Transverse colon (tissue), 4 donors: ENCODE measurements at regions not wholly inside any gene's neighbourhood (a gene's known extent, or its start where the extent isn't known, plus 50 kb on each side); places are given as distances from the start of the nearest gene placed in this dataset.

Experiments
- DNase-seq: peaks from one replicate; pipeline ENCODE4 v3.0.0-alpha.2; 2019
- H3K27ac ChIP-seq, 4 donors: fragments of 200-600 bp; sonication (generic); 2 replicates each; pipeline ENCODE4 v1.5.1; 2016 to 2018; ENCODE audit warnings: inconsistent platforms in 4 of 4
- H3K27me3 ChIP-seq: fragments of 200-600 bp; sonication (generic); 2 replicates; pipeline ENCODE4 v1.5.1; 2017; ENCODE audit warnings: inconsistent platforms
- H3K36me3 ChIP-seq, 4 donors: fragments of 200-600 bp; sonication (generic); 2 replicates each; pipeline ENCODE4 v1.5.1; 2017 to 2019; ENCODE audit warnings: inconsistent platforms in 4 of 4
- H3K4me1 ChIP-seq, 4 donors: fragments of 200-600 bp; sonication (generic); 2 replicates each; pipeline ENCODE4 v1.5.1; 2017 to 2020; ENCODE audit warnings: inconsistent platforms in 4 of 4
- H3K4me3 ChIP-seq, 4 donors: fragments of 200-600 bp; sonication (generic); 1 replicate in 1 of 4; 2 replicates in 3 of 4; pipeline versions ENCODE4 v1.5.1 to v1.6.1; 2017 to 2019; ENCODE audit warnings: inconsistent platforms in 4 of 4
- H3K9me3 ChIP-seq, 2 donors: fragments of 200-600 bp; sonication (generic); 2 replicates each; pipeline ENCODE4 v1.5.1; 2017 to 2019; ENCODE audit warnings: inconsistent platforms in 2 of 2
- EP300 ChIP-seq: sonication (generic); formaldehyde crosslinking; IDR thresholded peaks from one replicate; pipeline ENCODE4 v1.6.1; 2017; ENCODE audit warnings: antibody characterized with exemption, low read depth
- POLR2A ChIP-seq: fragments of 450-650 bp; IDR thresholded peaks from one replicate; pipeline ENCODE4 v1.6.1; 2016; ENCODE audit warnings: antibody characterized with exemption, mild to moderate bottlenecking, moderate library complexity
- POLR2AphosphoS5 ChIP-seq, 3 donors: sonication (generic); formaldehyde crosslinking; IDR thresholded peaks; one replicate each; pipeline ENCODE4 v1.6.1; 2016; ENCODE audit warnings: antibody characterized with exemption in 3 of 3
- WGBS, 2 donors: methylation state at CpG; one replicate each; pipeline ENCODE4 v1.1.5; 2018; ENCODE audit warnings: low coverage in 1 of 2; 5-methylcytosine and 5-hydroxymethylcytosine counted together
- in situ Hi-C, 4 donors: fragments of 200-750 bp; cut with MboI; loops; one replicate each; pipeline versions ENCODE4 v1.15.0 to v1.15.1; 2017; ENCODE audit warnings: low sequenced_read_pairs in 3 of 4, low pct_ligation_motif_present in 1 of 4, low pct_unique_long_range_greater_than_20kb in 1 of 4
- intact Hi-C: fragments of 100-400 bp; cut with DNase I; formaldehyde crosslinking; loops from one replicate; pipeline ENCODE4 v1.15.1; 2023; ENCODE audit warnings: low total_unique reads
- TF ChIP-seq, protein P1 (sequence below), 5 experiments: fragments of 200-600 bp in 3 of 5; fragments of 450-650 bp in 2 of 5; sonication (generic) in 3 of 5; IDR thresholded peaks; 1 replicate in 2 of 5; 2 replicates in 3 of 5; pipeline ENCODE4 v1.5.1; 2016 to 2017; ENCODE audit warnings: antibody characterized with exemption in 5 of 5, inconsistent platforms in 3 of 5, mild to moderate bottlenecking in 2 of 5, moderate library complexity in 1 of 5

DNA sequence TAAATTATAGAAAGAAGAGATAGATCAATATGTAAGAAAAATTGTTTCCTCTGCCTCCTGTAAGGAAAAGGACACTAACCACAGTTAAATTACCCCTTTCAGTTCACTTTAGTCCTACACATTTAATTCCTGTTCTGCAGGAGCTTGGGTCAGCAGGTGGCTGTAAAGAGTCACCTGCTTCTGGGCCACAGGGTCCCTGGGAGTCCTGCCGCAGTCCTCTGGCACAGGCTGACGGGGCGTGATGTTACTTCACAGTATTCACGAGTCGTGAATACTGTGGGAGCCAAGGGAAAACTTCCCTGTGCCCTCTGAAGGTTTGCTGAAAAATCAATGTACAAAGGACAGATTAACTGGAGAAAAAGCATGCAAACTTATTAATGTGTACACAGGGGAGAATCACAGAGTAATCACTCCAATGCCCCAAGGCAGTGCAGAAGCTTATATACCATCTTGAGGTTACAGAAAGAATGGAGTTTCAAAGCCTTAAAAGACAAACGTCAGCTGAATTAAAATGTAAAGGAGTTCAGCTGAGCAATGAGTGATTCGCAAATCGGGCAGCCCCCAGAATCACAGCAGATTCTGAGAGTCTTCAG is 125.8 kb upstream of the TMTC4 start:
- WGBS, 2 donors, result 90 to 92% methylated on average over 3 to 8 of the region's 8 CpGs
- intact Hi-C loops, result no loop called here

DNA sequence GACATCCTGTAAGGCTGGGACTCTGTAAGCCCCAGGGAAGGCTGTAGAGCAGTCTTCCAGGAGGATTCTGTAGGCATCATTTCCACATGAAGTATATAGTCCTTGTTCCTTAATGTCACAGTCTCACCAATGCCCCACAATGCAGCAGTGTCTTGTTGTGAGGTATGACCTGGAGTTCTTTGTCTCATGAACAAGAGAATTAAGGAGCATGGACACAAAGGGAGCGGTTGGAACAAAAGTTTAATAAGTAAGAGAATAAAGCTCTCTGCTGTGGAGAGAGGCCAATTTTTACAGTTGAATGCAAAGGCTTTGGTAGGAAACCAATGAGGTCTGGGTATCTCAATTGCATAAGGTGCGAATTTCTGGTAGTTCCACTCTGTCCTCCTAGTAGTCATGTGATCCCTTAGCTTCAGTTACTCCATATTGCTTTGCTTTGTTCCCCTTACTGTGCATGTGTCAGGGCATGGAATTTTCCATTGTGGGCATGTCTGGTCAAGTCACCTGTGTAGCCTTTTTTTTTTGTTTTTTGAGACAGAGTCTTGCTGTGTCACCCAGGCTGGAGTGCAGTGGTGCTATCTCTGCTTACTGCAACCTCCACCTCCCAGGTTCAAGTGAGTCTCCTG is 124.3 kb upstream of the TMTC4 start:
- intact Hi-C loops (no loop called here), in situ Hi-C loops (no loop called here)
- Histone ChIP-seq H3K9me3 (no peaks in the 10 kb centered on the region), H3K27me3 (no peaks in the 10 kb centered on the region), H3K27ac (no peak overlapping the region), H3K4me3 (no peak overlapping the region), H3K4me1 (no peaks in the 10 kb centered on the region), H3K36me3 (no peaks in the 10 kb centered on the region)
- TF ChIP-seq, protein P1, sequence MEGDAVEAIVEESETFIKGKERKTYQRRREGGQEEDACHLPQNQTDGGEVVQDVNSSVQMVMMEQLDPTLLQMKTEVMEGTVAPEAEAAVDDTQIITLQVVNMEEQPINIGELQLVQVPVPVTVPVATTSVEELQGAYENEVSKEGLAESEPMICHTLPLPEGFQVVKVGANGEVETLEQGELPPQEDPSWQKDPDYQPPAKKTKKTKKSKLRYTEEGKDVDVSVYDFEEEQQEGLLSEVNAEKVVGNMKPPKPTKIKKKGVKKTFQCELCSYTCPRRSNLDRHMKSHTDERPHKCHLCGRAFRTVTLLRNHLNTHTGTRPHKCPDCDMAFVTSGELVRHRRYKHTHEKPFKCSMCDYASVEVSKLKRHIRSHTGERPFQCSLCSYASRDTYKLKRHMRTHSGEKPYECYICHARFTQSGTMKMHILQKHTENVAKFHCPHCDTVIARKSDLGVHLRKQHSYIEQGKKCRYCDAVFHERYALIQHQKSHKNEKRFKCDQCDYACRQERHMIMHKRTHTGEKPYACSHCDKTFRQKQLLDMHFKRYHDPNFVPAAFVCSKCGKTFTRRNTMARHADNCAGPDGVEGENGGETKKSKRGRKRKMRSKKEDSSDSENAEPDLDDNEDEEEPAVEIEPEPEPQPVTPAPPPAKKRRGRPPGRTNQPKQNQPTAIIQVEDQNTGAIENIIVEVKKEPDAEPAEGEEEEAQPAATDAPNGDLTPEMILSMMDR (IDR thresholded peaks at IDR 0.05), result no peak
- TF ChIP-seq POLR2A (no peak), POLR2AphosphoS5 (IDR thresholded peaks at IDR 0.05) (no peak), EP300 (no peak)
- no peak for DNase-seq
- 71 to 79% methylated on average over 2 of the region's 2 CpGs for WGBS, 2 donors

More for the DNA sequence above, 125.8 kb upstream of the TMTC4 start:
- in situ Hi-C loops, result no loop called here
- H3K4me3 ChIP-seq, result no peak overlapping the region
- no peaks in the 10 kb centered on the region for H3K36me3 ChIP-seq
- no peak for TF ChIP-seq POLR2AphosphoS5 (IDR thresholded peaks at IDR 0.05)
- TF ChIP-seq EP300, result no peak
- TF ChIP-seq, protein P1 (IDR thresholded peaks at IDR 0.05), result no peak
- no peak for TF ChIP-seq POLR2A
- H3K27me3 ChIP-seq, result no peaks in the 10 kb centered on the region
- no peak overlapping the region for H3K27ac ChIP-seq
- no peaks in the 10 kb centered on the region for H3K4me1 ChIP-seq
- no peaks in the 10 kb centered on the region for H3K9me3 ChIP-seq
- DNase-seq, result no peak

DNA sequence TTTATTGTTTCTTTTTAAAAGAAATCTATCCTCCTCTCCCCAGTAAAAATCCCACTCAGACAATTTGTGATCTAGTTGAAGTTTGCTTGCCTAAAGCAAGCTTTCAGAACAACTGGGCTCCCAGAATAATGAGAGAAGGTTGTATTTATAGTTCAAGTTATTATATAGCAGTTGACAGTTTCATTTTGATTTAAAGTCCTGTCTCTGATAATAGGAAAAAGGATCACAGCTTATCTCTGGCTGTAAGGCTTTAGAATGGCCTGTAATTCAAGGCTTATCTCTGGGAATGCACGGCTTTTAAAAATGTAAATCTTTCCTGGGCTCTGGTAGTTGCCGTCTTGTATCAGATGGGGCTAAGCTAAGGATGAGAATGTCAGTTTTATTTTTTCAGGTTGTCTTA is 123.3 kb upstream of the TMTC4 start:
- WGBS, 2 donors, result 31 to 55% methylated on average over 2 of the region's 2 CpGs

DNA sequence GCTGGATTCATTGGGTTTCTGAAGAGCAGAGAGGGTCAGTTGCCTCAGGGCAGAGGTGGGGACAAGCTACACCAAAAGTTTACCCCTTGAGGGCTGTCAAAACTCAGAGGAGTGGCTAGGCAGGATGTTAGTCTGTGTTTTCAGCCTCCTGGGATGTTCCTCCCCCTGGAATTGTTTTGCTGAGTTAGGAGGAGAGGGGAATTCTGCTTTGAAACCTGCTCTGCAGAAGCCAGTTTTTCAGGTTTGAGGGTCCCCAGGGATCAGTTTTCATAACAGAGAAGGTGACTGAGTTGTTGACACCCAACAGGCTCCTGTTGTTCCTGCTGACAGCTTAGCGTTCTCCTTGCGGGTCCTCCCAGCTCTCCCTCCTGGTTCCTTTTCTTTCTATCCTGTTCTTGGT is 121.9 kb upstream of the TMTC4 start:
- H3K36me3 ChIP-seq, result no peaks in the 10 kb centered on the region

More for the DNA sequence above, 123.3 kb upstream of the TMTC4 start:
- no peak overlapping the region for H3K27ac ChIP-seq
- no peaks in the 10 kb centered on the region for H3K36me3 ChIP-seq
- no peak for DNase-seq
- intact Hi-C loops, result no loop called here
- no peaks in the 10 kb centered on the region for H3K27me3 ChIP-seq
- in situ Hi-C loops, result no loop called here
- H3K4me3 ChIP-seq, result no peak overlapping the region
- H3K4me1 ChIP-seq, result no peaks in the 10 kb centered on the region
- H3K9me3 ChIP-seq, result no peaks in the 10 kb centered on the region
- TF ChIP-seq, protein P1 (IDR thresholded peaks at IDR 0.05), result no peak
- TF ChIP-seq EP300 (no peak), POLR2AphosphoS5 (IDR thresholded peaks at IDR 0.05) (no peak), POLR2A (no peak)

More for the DNA sequence above, 121.9 kb upstream of the TMTC4 start:
- Histone ChIP-seq H3K9me3 (no peaks in the 10 kb centered on the region), H3K4me3 (no peak overlapping the region), H3K4me1 (no peaks in the 10 kb centered on the region), H3K27ac (no peak overlapping the region), H3K27me3 (no peaks in the 10 kb centered on the region)
- intact Hi-C loops, result no loop called here
- TF ChIP-seq POLR2A, result no peak
- TF ChIP-seq EP300, result no peak
- TF ChIP-seq, protein P1 (IDR thresholded peaks at IDR 0.05), result no peak
- no peak for TF ChIP-seq POLR2AphosphoS5 (IDR thresholded peaks at IDR 0.05)
- in situ Hi-C loops, result no loop called here
- WGBS, 2 donors, result 90 to 100% methylated on average over 2 of the region's 2 CpGs
- DNase-seq, result no peak
